HFFc6 (cell line): ENCODE measurements at regions not wholly inside any gene's neighbourhood (a gene's known extent, or its start where the extent isn't known, plus 50 kb on each side); places are given as distances from the start of the nearest gene placed in this dataset.

Experiments
- DNase-seq: peaks from one replicate; pipeline ENCODE4 v3.0.0-alpha.2; 2018
- H3K27ac Mint-ChIP-seq: 2 replicates; pipeline ENCODE4 v1.8.0; 2020; ENCODE audit warnings: mild to moderate bottlenecking, mixed read lengths
- H3K27me3 Mint-ChIP-seq: 2 replicates; pipeline ENCODE4 v1.8.0; 2021; ENCODE audit warnings: mild to moderate bottlenecking, moderate library complexity, mixed read lengths; ENCODE audit not compliant: insufficient read depth
- H3K36me3 Mint-ChIP-seq: 2 replicates; pipeline ENCODE4 v1.8.0; 2021; ENCODE audit warnings: low read depth, mixed read lengths
- H3K4me1 Mint-ChIP-seq: 2 replicates; pipeline ENCODE4 v1.8.0; 2020; ENCODE audit warnings: low read depth, mixed read lengths
- H3K4me3 Mint-ChIP-seq: 2 replicates; pipeline ENCODE4 v1.8.0; 2020; ENCODE audit warnings: mild to moderate bottlenecking, moderate library complexity, mixed read lengths
- H3K9me3 Mint-ChIP-seq: 2 replicates; pipeline ENCODE4 v1.8.0; 2020; ENCODE audit warnings: mild to moderate bottlenecking, mixed read lengths
- TF ChIP-seq, protein P1 (sequence below): fragments of 200-600 bp; sonication (generic); IDR thresholded peaks from 2 replicates; pipeline ENCODE4 v1.5.0; 2021; ENCODE audit warnings: antibody characterized with exemption, mild to moderate bottlenecking

DNA sequence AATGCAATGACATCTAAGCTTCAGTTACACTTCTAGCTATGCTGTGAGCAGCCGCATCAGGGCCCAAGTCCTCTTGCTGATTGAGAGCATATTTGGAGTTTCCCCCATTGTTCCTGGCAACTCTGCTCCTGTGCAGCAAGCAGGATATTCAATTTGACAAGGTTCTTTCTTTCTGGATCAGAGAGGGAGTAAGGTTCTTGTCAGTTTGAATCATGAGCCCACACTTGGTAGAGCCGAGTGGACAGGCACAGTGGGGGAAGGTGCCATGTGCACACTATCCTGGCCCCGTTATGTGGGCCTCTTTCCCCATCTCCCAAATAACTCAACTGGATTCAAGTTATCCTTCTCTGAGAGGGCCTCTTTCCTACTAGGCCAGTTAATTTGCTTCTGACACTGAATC lies 385.4 kb downstream of the ZIC1 start:
- Mint-ChIP-seq H3K27ac (no peak overlapping the region), H3K4me1 (no peaks in the 10 kb centered on the region; the same call in 1 of the 2 replicates), H3K9me3 (no peaks in the 10 kb centered on the region), H3K4me3 (no peak overlapping the region), H3K27me3 (no peaks in the 10 kb centered on the region; the same call in 1 of the 2 replicates), H3K36me3 (no peaks in the 10 kb centered on the region)
- no peak for DNase-seq
- TF ChIP-seq, protein P1, sequence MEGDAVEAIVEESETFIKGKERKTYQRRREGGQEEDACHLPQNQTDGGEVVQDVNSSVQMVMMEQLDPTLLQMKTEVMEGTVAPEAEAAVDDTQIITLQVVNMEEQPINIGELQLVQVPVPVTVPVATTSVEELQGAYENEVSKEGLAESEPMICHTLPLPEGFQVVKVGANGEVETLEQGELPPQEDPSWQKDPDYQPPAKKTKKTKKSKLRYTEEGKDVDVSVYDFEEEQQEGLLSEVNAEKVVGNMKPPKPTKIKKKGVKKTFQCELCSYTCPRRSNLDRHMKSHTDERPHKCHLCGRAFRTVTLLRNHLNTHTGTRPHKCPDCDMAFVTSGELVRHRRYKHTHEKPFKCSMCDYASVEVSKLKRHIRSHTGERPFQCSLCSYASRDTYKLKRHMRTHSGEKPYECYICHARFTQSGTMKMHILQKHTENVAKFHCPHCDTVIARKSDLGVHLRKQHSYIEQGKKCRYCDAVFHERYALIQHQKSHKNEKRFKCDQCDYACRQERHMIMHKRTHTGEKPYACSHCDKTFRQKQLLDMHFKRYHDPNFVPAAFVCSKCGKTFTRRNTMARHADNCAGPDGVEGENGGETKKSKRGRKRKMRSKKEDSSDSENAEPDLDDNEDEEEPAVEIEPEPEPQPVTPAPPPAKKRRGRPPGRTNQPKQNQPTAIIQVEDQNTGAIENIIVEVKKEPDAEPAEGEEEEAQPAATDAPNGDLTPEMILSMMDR = no peak

DNA sequence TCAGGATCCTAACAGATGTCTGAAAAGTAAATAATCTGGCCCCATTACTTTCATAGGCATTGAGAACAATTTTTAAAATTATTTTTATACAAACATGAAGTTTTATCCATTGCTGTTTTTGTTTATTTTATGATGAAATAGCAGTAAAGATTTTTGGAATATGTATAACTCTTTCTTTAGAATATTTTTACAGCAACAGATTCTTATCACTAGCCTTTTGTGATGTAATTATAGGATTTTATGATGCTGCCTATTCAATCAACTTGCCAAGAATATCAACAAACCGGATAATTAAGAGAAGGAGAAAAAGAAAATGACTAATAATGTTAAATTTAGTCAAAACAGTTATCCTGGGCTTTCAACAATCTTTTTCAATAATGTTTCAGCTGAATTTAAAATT lies 386.3 kb downstream of the ZIC1 start:
- TF ChIP-seq, protein P1 = no peak
- no peak for DNase-seq
- no peaks in the 10 kb centered on the region; the same call in 1 of the 2 replicates for H3K27me3 Mint-ChIP-seq
- H3K27ac Mint-ChIP-seq = no peak overlapping the region
- no peak overlapping the region for H3K4me3 Mint-ChIP-seq
- H3K36me3 Mint-ChIP-seq = no peaks in the 10 kb centered on the region
- H3K9me3 Mint-ChIP-seq = no peaks in the 10 kb centered on the region
- no peaks in the 10 kb centered on the region; the same call in 1 of the 2 replicates for H3K4me1 Mint-ChIP-seq

DNA sequence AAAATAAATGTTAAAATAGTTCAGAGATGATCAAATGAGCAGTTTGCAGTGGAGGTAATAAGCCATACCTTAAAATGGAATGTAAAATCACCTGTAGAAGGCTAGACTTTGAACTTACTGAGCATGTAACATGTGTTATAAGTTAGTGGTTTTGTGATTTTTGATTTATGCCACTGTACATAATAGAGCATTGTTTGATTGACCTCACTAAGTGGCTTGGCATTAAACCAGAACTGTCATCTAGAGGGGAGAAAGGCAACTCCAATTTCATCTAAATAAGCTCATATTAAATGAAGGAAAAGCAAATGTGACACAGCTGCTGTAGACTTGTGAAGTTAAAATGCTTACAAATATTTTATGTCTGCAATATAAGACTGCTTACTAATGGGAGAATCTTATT lies 387.9 kb downstream of the ZIC1 start:
- no peak overlapping the region for H3K27ac Mint-ChIP-seq
- no peaks in the 10 kb centered on the region for H3K36me3 Mint-ChIP-seq
- TF ChIP-seq, protein P1 = no peak
- H3K4me3 Mint-ChIP-seq = no peak overlapping the region
- DNase-seq = no peak
- no peaks in the 10 kb centered on the region; the same call in 1 of the 2 replicates for H3K27me3 Mint-ChIP-seq
- peaks cover 5% of the 10 kb centered on the region; the same call in 1 of the 2 replicates for H3K9me3 Mint-ChIP-seq
- no peaks in the 10 kb centered on the region; the same call in 1 of the 2 replicates for H3K4me1 Mint-ChIP-seq

DNA sequence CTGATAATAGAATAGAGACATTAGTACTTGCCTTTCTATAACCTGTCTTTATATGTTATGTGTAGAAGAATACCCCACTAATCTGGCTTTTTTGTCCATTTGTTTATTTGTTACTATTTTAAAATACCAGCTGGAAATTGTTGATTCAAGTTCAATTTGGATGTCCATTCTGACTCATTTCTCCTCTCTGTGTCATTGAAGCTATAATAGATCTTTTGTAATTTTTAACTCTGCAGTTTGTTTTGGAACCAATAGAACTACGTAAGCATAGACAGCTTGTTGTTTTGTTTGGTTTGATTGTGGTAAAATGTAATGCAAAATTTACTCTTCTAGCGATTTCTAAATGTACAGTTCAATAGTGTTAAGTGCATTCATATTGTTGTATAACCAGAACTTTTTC lies 390.4 kb downstream of the ZIC1 start:
- no peak overlapping the region for H3K4me3 Mint-ChIP-seq
- no peaks in the 10 kb centered on the region for H3K36me3 Mint-ChIP-seq
- DNase-seq = no peak
- no peaks in the 10 kb centered on the region; the same call in none of the 2 replicates for H3K27me3 Mint-ChIP-seq
- no peak overlapping the region for H3K27ac Mint-ChIP-seq
- H3K4me1 Mint-ChIP-seq = no peaks in the 10 kb centered on the region; the same call in 1 of the 2 replicates
- TF ChIP-seq, protein P1 = no peak
- peaks cover 5% of the 10 kb centered on the region; the same call in 1 of the 2 replicates for H3K9me3 Mint-ChIP-seq

DNA sequence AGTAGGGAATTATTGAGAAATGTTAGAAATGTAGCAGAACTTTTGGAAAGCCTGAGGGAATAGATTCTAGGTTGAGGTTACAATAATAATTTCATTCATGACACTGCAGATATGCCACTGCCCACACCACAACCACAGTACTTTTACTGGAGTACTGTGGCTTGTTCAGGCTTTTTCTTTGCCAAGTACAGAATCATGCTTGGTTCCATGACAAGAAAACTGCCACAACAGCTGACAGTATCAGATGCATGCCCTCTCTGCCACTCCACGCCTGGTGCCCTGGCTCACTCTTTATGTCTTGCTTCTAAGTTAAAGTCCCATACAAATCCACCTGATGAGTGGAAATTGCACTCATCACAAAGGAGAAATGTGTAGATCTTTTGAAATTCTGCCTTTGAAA lies 398.6 kb downstream of the ZIC1 start:
- Mint-ChIP-seq H3K27me3 (no peaks in the 10 kb centered on the region), H3K36me3 (no peaks in the 10 kb centered on the region), H3K9me3 (no peaks in the 10 kb centered on the region), H3K27ac (no peak overlapping the region), H3K4me3 (no peak overlapping the region), H3K4me1 (no peaks in the 10 kb centered on the region)
- TF ChIP-seq, protein P1 = no peak
- no peak for DNase-seq

DNA sequence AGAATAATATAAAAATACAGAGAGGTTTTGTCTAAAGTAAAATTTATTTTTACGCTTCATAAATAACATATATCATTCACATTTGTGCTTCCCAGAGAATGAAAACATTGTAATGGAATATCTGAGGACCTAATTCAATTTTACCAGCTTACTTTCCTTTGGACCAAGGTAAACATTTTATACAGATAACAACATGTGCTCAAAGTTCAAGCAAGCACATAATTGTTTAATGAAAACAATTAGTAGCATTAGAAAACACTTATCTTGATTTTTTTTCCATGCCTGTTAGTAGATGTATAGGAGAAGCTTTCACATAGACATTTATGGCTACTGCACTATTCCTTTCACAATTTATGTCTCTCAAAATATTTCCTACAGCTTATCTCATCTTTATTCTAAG lies 400.0 kb downstream of the ZIC1 start:
- no peaks in the 10 kb centered on the region for H3K4me1 Mint-ChIP-seq
- H3K27ac Mint-ChIP-seq = no peak overlapping the region
- DNase-seq = no peak
- H3K4me3 Mint-ChIP-seq = no peak overlapping the region
- TF ChIP-seq, protein P1 = no peak
- H3K27me3 Mint-ChIP-seq = no peaks in the 10 kb centered on the region
- no peaks in the 10 kb centered on the region for H3K9me3 Mint-ChIP-seq
- H3K36me3 Mint-ChIP-seq = no peaks in the 10 kb centered on the region
